Natural killer cell (primary cell): ENCODE measurements at regions not wholly inside any gene's neighbourhood (a gene's known extent, or its start where the extent isn't known, plus 50 kb on each side); places are given as distances from the start of the nearest gene placed in this dataset.

Source experiments
- ATAC-seq, 3 donors: fragments of 150-1000 bp in 2 of 3; fragments of 200-7000 bp in 1 of 3; cut with Tn5 transposase; 1 replicate in 1 of 3; 2 replicates in 2 of 3; pipeline ENCODE4 v1.10.0; 2021; ENCODE audit warnings: mild to moderate bottlenecking in 2 of 3, moderate library complexity in 2 of 3
- DNase-seq, 2 donors: peaks; one replicate each; pipeline versions ENCODE4 v3.0.0 to v3.0.0-alpha.2; 2013 to 2021; ENCODE audit warnings: mixed read lengths in 1 of 2
- H3K27ac ChIP-seq: one replicate; pipeline ENCODE4 v1.5.1; 2013; ENCODE audit warnings: mild to moderate bottlenecking, low read length
- H3K27me3 ChIP-seq: one replicate; pipeline ENCODE4 v1.6.1; 2013; ENCODE audit warnings: low read length; ENCODE audit not compliant: control insufficient read depth, insufficient read depth
- H3K36me3 ChIP-seq: one replicate; pipeline ENCODE4 v1.6.1; 2013; ENCODE audit warnings: low read length; ENCODE audit not compliant: control insufficient read depth, insufficient read depth
- H3K4me1 ChIP-seq: one replicate; pipeline ENCODE4 v1.6.1; 2013; ENCODE audit warnings: low read length; ENCODE audit not compliant: control insufficient read depth, insufficient read depth
- H3K4me3 ChIP-seq: one replicate; pipeline ENCODE4 v1.5.1; 2013; ENCODE audit warnings: low read length
- H3K9me3 ChIP-seq: one replicate; pipeline ENCODE4 v1.6.1; 2013; ENCODE audit warnings: low read length; ENCODE audit not compliant: control insufficient read depth, insufficient read depth
- H3K27ac Mint-ChIP-seq, 2 donors: one replicate each; pipeline ENCODE4 v1.8.0; 2022; ENCODE audit warnings: mild to moderate bottlenecking in 2 of 2, mixed read lengths in 2 of 2, moderate library complexity in 1 of 2
- H3K27me3 Mint-ChIP-seq, 2 donors: one replicate each; pipeline ENCODE4 v1.8.0; 2022; ENCODE audit warnings: low read depth in 2 of 2, mixed read lengths in 2 of 2
- H3K36me3 Mint-ChIP-seq: one replicate; pipeline ENCODE4 v1.8.0; 2022; ENCODE audit warnings: mixed read lengths
- H3K4me1 Mint-ChIP-seq, 2 donors: one replicate each; pipeline ENCODE4 v1.8.0; 2022; ENCODE audit warnings: mixed read lengths in 2 of 2
- H3K4me3 Mint-ChIP-seq: one replicate; pipeline ENCODE4 v1.8.0; 2022; ENCODE audit warnings: mild to moderate bottlenecking, moderate library complexity, mixed read lengths
- H3K9me3 Mint-ChIP-seq, 2 donors: one replicate each; pipeline ENCODE4 v1.8.0; 2022; ENCODE audit warnings: mixed read lengths in 2 of 2
- WGBS: methylation state at CpG from one replicate; pipeline ENCODE4 v1.1.7; 2013; ENCODE audit warnings: missing lambda C conversion rate; ENCODE audit not compliant: insufficient coverage; 5-methylcytosine and 5-hydroxymethylcytosine counted together
- intact Hi-C: fragments of 100-400 bp; cut with micrococcal nuclease; formaldehyde crosslinking; loops from one replicate; pipeline ENCODE4 v1.14.2; 2022
- TF ChIP-seq, protein P1 (sequence below): fragments of 200-600 bp; IDR thresholded peaks from one replicate; pipeline ENCODE4 v1.8.0; 2022; ENCODE audit warnings: antibody characterized with exemption

DNA sequence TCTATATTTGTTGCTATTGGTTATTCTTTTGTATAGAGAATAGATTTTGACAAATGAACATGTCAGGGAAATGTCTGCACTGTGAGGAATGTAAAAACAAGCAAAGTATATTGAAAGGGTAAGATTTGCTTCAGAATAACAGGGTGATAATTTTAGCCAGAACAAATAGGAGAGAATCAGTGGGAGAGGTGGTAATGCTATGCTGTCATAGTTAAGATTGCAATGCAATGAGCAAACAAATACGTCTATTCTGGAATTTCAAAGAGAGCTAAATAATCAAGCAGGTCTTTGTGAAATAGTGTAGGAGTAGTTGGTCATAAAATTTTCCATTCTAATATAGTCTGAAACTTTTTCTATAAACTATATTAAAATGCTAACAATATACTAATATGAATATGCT lies 1478.4 kb downstream of the TECRL start:
- H3K27me3 ChIP-seq = no peaks in the 10 kb centered on the region
- WGBS = no CpG with 5 or more reads among the region's 1 CpG
- H3K4me3 ChIP-seq = no peak overlapping the region
- Mint-ChIP-seq H3K36me3 (no peaks in the 10 kb centered on the region), H3K4me3 (no peak overlapping the region), H3K27me3 (no peaks in the 10 kb centered on the region), H3K27ac (no peak overlapping the region), H3K4me1 (no peaks in the 10 kb centered on the region), H3K9me3 (peaks cover 14 to 28% of the 10 kb centered on the region in 2 donors)
- intact Hi-C loops = no loop called here
- H3K27ac ChIP-seq = no peak overlapping the region
- no peaks in the 10 kb centered on the region for H3K36me3 ChIP-seq
- H3K9me3 ChIP-seq = no peaks in the 10 kb centered on the region
- no peaks in the 10 kb centered on the region for H3K4me1 ChIP-seq
- TF ChIP-seq, protein P1, sequence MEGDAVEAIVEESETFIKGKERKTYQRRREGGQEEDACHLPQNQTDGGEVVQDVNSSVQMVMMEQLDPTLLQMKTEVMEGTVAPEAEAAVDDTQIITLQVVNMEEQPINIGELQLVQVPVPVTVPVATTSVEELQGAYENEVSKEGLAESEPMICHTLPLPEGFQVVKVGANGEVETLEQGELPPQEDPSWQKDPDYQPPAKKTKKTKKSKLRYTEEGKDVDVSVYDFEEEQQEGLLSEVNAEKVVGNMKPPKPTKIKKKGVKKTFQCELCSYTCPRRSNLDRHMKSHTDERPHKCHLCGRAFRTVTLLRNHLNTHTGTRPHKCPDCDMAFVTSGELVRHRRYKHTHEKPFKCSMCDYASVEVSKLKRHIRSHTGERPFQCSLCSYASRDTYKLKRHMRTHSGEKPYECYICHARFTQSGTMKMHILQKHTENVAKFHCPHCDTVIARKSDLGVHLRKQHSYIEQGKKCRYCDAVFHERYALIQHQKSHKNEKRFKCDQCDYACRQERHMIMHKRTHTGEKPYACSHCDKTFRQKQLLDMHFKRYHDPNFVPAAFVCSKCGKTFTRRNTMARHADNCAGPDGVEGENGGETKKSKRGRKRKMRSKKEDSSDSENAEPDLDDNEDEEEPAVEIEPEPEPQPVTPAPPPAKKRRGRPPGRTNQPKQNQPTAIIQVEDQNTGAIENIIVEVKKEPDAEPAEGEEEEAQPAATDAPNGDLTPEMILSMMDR = no peak
- ATAC-seq = no peak
- no peak for DNase-seq

DNA sequence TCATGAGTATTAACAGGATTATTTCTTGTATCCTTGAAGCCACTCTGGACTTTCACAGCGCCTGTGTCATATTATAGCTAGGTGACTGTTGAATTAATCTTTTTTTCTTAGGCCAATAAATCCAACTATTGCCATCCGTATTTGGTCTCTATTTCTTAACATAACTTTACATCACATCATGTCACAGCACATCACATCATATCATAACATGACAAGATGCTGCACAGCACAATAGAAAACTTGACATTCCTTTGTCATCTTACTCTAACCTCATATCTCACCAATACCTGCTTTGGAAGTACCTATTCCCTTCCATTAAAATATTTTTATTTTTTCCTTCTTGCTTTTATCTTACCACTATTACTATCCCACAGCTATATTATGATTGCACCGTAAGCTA lies 1480.8 kb downstream of the TECRL start:
- ATAC-seq (no peak), DNase-seq (no peak)
- 81% methylated on average over 2 of the region's 3 CpGs for WGBS
- no peak overlapping the region for H3K27ac ChIP-seq
- H3K9me3 Mint-ChIP-seq = peaks cover 9 to 22% of the 10 kb centered on the region in 2 donors
- H3K36me3 ChIP-seq = no peaks in the 10 kb centered on the region
- no peak overlapping the region for H3K4me3 ChIP-seq
- intact Hi-C loops = no loop called here
- no peak overlapping the region for H3K27ac Mint-ChIP-seq
- no peaks in the 10 kb centered on the region for H3K27me3 ChIP-seq
- no peak overlapping the region for H3K4me3 Mint-ChIP-seq
- TF ChIP-seq, protein P1 = no peak
- H3K9me3 ChIP-seq = no peaks in the 10 kb centered on the region
- no peaks in the 10 kb centered on the region for H3K27me3 Mint-ChIP-seq
- H3K4me1 Mint-ChIP-seq = no peaks in the 10 kb centered on the region
- no peaks in the 10 kb centered on the region for H3K36me3 Mint-ChIP-seq
- no peaks in the 10 kb centered on the region for H3K4me1 ChIP-seq

DNA sequence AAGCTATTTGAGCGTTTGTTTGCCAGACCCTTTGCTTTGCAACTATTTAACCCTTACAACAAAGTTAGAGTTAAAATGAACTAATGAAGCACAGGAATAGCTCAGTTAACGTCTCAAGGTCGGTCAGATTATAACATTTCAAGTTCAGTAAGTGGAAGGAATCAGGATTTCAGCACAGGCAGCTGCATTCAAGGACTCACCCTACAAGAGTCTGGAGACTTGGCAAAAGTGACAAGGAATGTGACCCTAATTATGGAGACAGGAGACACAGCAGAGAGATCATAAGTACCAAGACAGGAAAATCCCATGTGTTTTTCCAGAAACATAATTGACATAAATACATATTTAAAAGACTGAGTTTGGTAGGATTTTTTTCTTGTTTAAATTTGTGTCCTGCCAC lies 1481.7 kb downstream of the TECRL start:
- Histone ChIP-seq H3K27me3 (no peaks in the 10 kb centered on the region), H3K36me3 (no peaks in the 10 kb centered on the region), H3K4me3 (no peak overlapping the region), H3K9me3 (no peaks in the 10 kb centered on the region), H3K4me1 (no peaks in the 10 kb centered on the region), H3K27ac (no peak overlapping the region)
- no peaks in the 10 kb centered on the region for H3K4me1 Mint-ChIP-seq
- ATAC-seq (no peak), DNase-seq (no peak)
- no peaks in the 10 kb centered on the region for H3K27me3 Mint-ChIP-seq
- no peak overlapping the region for H3K4me3 Mint-ChIP-seq
- H3K9me3 Mint-ChIP-seq = peaks cover 12 to 23% of the 10 kb centered on the region in 2 donors
- intact Hi-C loops = no loop called here
- TF ChIP-seq, protein P1 = no peak
- WGBS = 78% methylated on average over 3 of the region's 3 CpGs
- no peaks in the 10 kb centered on the region for H3K36me3 Mint-ChIP-seq
- no peak overlapping the region for H3K27ac Mint-ChIP-seq

DNA sequence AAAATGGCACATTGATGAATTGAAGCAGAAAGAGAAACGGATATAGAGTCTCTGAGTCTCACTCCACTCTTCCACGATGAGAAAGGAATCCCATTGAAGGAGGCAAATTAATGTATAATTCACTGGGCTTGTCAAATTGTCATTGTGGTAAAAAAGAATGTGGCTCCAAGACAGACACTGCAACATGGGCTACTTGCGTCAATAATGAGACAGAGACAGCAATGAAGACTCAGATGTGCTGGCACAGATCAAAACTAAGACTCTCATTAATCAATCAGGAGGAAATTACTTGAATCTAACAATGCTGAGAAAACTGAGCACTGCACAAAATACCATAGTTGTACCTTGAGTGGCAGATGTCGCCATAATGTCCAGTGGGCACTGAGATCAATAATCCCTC lies 1485.5 kb downstream of the TECRL start:
- no peaks in the 10 kb centered on the region for H3K36me3 ChIP-seq
- no peaks in the 10 kb centered on the region for H3K4me1 Mint-ChIP-seq
- H3K4me3 ChIP-seq = no peak overlapping the region
- H3K27me3 ChIP-seq = no peaks in the 10 kb centered on the region
- 77% methylated on average over 3 of the region's 4 CpGs for WGBS
- H3K27ac Mint-ChIP-seq = no peak overlapping the region
- no peak overlapping the region for H3K27ac ChIP-seq
- no peaks in the 10 kb centered on the region for H3K4me1 ChIP-seq
- H3K36me3 Mint-ChIP-seq = no peaks in the 10 kb centered on the region
- H3K4me3 Mint-ChIP-seq = no peak overlapping the region
- DNase-seq = no peak
- intact Hi-C loops = no loop called here
- no peaks in the 10 kb centered on the region for H3K9me3 ChIP-seq
- ATAC-seq = no peak
- TF ChIP-seq, protein P1 = no peak
- no peaks in the 10 kb centered on the region for H3K27me3 Mint-ChIP-seq
- H3K9me3 Mint-ChIP-seq = peaks cover 4 to 13% of the 10 kb centered on the region in 2 donors
